Left cardiac atrium (tissue), 4 donors: ENCODE measurements at regions not wholly inside any gene's neighbourhood (a gene's known extent, or its start where the extent isn't known, plus 50 kb on each side); places are given as distances from the start of the nearest gene placed in this dataset.
A peak's percentile ranks its signal among the peaks of the same experiment; 100 is the strongest.
"Not testable (repeated sequence)": the region's sequence is repeated elsewhere in the genome, so short reads cannot be mapped to it uniquely, and the experiment has no call there.

ENCODE experiments used
- ATAC-seq, 2 donors: fragments of 200-7000 bp; cut with Tn5 transposase; one replicate each; pipeline ENCODE4 v1.9.1; 2020; ENCODE audit warnings: mild to moderate bottlenecking in 2 of 2, moderate library complexity in 2 of 2
- DNase-seq: peaks from one replicate; pipeline ENCODE4 v3.0.0-alpha.2; 2020
- intact Hi-C, 2 donors: fragments of 100-400 bp; cut with DNase I; formaldehyde crosslinking; loops; one replicate each; pipeline versions ENCODE4 v1.14.1 to v1.15.1; 2022 to 2023
- donor health status: DM: no; HTN: yes; CAD: no.
- donor health status: DM: no; HTN: yes; CAD: no; lungs with severe emphysema.
- donor health status: DM: yes; HTN: yes; CAD: no.
- donor health status: Dilated cardiomyopathy.

DNA sequence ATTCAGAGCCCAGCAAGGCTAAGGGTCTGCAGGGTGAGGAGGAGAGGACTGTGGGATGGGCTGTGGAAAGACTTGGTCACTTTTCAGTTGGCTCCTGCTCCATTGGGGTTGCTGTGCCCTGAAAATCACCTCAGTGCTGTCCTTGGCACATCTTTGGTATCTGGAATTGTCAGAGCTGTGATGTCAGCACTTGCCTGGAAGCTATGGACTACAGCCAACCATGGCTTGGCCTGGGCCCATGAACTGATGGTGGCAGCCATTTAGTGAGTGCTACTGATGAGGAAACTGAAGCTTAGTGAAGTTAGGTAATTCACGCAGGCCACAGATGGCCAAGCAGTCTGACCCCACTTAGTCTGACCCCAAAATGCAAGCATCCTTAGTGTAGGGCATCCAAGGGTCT lies 121.8 kb upstream of the SERPINE2 start:
- DNase-seq: peak; percentile 61
- intact Hi-C loops: loop anchor here in 1 of 2 donors (10.0 kb wide), 1 partner anchor 124 kb away; no protein-coding TSS in a partner anchor
- peak; percentile 35 to 81 for ATAC-seq

- DNase-seq (no peak), ATAC-seq (no peak)
- intact Hi-C loops: no loop called here
These were observed 120.4 kb upstream of the SERPINE2 start for GRCh38 chr2:224159345-224159928.

DNA sequence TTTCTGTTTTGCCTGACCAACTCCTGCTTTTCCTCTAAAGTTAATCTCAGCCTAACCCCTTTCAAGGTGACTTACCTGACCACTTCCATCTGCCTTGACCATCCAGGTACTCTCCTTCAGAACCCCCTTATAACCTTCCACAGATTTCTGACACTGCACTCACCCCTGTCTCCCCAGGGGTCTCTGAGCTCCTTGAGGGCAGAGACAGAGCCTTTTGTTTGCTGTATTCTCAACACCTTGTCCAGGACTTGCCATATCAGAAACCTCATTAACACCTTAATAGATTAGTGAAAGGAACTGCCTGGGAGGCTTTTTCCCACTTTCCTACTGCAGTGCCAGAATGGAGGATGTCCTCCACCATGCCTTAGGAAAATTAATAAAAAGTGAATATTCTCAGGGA lies 119.7 kb upstream of the SERPINE2 start:
- ATAC-seq (no peak), DNase-seq (no peak)
- intact Hi-C loops: no loop called here

GRCh38 chr2:224158061-224158460 lies 119.0 kb upstream of the SERPINE2 start:
- intact Hi-C loops: no loop called here
- DNase-seq (no peak), ATAC-seq (no peak)

DNA sequence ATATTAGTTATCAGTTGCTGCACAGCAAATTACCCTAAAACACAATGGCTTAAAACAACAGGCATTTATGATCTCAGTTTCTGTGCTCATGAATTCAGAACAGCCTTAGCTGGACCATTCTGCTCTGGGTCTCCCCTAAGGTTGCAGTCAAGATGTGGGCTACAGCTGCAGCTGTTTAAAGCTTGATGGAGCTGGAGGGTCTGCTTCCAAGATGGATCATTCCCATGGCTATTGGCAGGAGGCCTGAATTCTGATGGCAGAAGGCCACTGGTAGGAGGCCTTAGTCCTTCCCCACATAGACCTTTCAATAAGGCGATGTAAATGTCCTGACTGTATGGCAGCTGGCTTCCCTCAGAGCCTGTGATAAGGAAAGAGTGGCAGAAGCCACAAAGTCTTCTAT lies 118.6 kb upstream of the SERPINE2 start:
- ATAC-seq: peak in 1 of 2 donors; percentile 46
- DNase-seq: no peak
- intact Hi-C loops: no loop called here

- intact Hi-C loops: no loop called here
- DNase-seq: no peak
These were observed 117.3 kb upstream of the SERPINE2 start for GRCh38 chr2:224156436-224156835.

GRCh38 chr2:224155896-224156295 lies 116.8 kb upstream of the SERPINE2 start:
- ATAC-seq (no peak), DNase-seq (no peak)
- intact Hi-C loops: no loop called here

More at GRCh38 chr2:224156436-224156835, 117.3 kb upstream of the SERPINE2 start:
- ATAC-seq: no peak

DNA sequence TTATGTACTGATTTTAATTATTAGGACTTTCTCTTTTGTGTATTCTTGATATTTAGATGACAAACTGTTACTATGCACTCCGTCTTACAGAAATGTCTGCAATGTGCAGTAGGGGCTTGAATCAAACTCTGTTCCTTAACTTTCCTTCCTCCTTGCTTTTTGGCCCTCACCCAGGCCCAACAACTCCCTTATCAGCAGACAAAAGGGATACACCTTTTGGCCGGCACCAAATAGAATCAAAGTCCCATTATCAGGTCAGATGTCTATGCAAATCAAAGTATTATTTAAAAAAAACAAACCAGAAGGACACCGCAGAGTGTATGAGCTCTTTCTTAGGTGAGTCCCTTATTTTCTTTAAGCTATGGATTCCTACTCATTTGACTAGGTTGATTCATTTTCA lies 116.3 kb upstream of the SERPINE2 start:
- intact Hi-C loops: no loop called here
- ATAC-seq (no peak), DNase-seq (no peak)

DNA sequence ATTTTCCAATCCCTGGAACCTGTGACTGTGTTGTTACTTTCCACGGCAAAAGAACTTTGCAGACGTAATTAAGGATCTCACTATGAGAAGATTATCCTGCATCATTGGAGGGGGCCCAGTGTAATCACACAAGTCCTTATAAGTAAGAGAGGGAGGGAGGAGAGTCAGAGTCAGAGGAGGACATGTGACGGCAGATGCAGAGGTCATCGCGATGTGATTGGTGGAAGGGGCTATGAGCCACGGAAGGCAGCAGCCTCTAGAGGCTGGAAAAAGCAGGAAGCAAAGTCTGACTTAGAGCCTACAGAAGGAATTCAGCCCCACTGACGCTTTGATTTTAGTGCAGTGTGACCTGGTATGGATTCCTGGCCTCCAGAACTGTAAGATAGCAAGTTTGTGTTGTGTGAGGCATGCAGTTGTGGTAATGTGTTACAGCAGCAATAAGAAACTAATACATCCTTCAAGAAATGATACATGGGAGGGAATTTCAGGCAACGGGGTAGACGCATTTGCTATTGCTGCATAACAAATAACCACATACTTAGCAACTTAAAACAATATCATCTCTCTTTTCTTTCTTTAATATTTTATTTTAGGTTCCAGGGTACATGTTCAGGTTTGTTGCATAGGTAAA lies 112.7 kb upstream of the SERPINE2 start:
- no peak for DNase-seq
- intact Hi-C loops: no loop called here
- ATAC-seq: no peak

DNA sequence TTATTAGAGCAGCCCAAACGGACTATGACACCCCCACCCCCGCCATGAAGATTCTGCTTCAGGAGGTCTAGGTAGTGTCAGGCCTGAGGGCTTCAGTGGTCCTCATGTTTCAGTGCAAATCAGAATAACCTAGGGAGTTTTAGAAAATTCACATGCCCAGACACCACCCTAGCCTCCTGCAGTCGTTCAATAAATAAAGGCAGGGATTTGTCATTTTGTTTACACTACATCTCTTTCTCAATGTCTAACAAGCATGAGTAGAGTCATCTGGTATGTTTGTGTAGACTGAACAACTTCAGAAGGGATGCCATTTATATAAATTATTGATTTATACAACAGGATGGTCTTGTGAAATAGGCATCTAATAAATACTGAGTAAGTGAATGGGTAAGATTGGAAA lies 112.1 kb upstream of the SERPINE2 start:
- ATAC-seq (no peak), DNase-seq (no peak)
- intact Hi-C loops: no loop called here

- ATAC-seq, DNase-seq, intact Hi-C loops: not testable (repeated sequence)
These were observed 109.0 kb upstream of the SERPINE2 start for GRCh38 chr2:224148058-224148457.

DNA sequence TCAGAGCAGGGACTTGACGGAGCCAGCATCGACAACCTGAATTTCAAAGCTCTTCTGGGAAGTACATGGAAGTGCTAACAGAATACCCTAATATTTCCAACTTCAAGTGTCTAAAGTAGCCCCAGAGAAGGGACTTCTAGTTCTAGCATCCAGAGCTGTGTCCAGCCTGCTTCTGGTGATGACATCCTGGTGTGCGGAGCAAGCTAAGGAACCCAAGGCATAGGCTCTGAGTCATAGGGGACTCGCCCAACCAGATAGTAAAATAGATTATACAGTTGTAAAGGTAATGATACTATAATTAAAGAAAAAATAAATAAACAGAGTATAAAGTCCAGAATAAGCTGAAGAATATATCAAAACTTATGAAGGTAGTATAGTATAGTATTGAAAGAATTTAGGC lies 108.1 kb upstream of the SERPINE2 start:
- no peak for ATAC-seq
- DNase-seq: no peak
- intact Hi-C loops: no loop called here

DNA sequence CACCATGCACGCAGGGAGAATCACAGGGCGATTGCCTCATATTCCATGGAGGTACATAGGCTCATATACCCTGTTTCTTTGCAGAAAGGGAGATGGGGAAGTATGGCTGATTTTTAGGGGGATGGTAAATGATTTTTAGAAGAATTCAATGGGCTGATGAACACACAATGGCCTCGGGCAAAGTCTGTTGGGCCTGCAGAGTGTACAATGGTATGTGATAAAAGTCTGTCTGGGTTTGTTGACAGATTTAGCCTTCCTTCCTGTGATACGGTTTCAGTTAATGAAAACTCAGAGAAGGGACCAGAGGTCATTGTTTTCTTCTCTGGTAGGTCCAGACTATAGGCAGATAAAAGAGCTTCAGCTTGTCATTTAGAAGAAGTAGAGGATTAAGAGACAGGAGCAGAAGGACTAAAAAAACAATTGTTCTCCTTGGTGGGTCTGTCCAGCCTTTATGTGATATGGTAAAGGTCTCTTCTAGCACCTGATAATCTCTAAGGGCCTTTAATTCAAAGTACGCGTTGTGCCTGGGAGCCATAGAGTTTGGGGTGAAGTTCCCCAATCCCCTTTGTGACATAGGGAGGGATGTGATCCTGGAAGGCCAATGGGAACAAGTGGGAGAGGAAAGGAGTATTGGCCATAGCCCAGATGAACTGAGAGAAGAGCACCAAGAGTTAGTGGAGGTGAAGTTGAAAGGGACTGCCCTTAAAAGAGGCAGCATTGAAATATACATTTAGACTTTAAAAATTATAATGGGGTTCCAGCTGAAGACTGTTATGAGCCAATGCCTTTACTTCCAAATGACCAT lies 107.5 kb upstream of the SERPINE2 start:
- intact Hi-C loops: no loop called here
- no peak for DNase-seq
- ATAC-seq: no peak

DNA sequence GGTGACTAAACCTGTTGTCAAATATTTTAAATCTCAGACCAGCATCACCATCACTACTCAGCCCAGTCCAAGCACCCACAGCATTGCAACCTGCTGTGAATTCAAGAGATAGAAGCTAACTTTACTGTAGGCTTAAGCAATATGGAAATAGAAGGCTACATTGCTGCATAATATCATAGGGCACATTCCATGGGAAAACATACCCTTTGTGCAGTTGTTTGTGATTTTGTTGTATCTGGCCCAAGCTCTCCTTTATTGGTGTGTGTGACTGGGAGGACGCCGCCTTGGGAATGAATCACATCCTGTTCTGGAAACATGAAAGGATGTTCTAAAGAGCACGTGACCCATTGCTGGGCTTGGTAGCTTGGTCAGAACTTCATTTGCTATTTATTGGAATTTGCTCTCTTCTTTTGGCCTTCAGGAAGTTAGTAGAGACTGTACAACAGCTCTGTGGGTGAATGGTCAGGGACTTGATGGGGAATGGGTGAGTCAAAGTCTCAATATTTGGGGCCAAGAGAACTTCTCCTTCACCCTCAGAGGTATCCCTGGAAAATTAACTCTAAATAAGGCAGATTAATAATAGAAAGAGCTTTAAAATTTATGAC lies 106.8 kb upstream of the SERPINE2 start:
- peak; percentile 53 for DNase-seq
- intact Hi-C loops: no loop called here
- peak in 1 of 2 donors; percentile 81 for ATAC-seq

DNA sequence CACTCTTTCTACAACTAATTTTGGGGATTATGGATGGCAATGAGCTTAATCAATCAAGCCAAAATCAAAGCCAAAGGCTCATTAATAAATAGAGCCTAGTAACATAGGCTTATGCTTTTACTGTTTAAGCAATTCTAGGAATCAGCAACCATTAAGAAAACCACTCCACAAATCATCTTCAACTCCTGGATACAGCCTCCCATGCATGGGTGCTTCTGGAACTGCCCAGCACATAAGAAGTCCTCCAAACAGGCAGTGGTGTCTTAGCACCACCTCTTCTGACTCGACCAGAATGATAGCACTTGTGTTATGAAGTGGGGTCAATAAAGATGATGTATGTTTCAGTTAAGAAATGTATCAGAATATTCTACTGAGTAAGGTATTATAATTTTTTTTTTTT lies 104.4 kb upstream of the SERPINE2 start:
- intact Hi-C loops: no loop called here
- DNase-seq (no peak), ATAC-seq (no peak)

DNA sequence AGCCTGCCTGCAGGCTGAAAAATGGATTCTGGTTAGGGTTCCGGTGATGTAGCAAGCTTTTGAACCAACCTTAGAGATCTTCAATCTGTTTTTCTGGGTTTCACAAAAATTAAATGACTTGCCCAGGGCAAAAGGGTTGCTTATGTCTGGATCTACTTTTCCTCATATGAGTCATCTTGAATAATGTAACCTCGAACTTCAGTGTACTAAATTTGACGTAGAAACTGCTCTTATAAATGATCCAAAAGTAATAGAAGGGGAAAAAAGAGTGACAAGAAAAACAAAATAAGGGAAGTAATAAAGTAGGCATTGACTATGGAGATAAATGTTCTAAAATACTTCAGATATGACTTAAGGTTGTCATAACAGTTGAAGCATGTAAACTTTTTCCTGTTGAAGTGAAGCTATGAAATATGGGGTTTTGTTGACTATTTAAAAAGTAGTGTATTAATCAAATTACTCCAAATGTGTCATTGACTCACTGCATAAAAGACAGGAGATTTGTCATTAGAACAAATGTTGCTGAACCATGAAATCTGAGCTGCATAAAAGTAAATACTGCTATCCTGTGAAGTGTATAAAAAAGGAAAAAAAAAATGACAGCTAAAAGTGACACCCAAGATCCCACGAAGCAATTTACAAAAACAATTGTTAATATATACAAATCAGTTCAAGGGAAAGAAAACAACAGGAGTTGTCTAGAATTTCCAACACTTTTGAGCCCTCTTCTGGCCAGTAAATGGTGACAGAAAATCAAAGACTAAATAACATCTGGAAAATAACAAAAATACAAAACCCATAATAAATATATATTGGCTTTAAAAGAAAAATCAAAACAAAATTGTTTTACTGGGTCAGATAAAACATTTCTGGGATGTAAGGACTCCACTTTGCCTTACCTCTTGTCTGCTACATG lies 103.6 kb upstream of the SERPINE2 start:
- ATAC-seq (peak in 1 of 2 donors; percentile 68), DNase-seq (no peak)
- intact Hi-C loops: no loop called here

DNA sequence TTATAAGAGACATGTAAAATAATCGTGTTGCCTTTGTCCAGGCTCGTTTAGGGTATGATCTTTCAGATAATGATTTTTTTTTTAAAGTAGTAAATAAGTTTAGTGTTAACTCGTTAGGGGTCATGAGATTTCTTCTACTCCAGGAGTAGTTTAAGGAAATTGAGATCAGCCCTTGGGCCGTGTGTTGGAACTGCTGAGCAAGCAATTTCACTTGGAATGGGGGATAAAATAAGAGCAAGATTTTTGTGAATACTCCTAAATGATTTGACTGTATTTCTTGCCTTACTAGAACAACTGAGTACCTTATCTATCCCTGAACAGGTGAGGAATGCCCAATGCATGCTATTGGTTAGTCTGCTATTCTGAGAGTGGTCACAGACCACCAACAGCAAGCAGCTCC lies 102.2 kb upstream of the SERPINE2 start:
- ATAC-seq: no peak
- intact Hi-C loops: no loop called here

DNA sequence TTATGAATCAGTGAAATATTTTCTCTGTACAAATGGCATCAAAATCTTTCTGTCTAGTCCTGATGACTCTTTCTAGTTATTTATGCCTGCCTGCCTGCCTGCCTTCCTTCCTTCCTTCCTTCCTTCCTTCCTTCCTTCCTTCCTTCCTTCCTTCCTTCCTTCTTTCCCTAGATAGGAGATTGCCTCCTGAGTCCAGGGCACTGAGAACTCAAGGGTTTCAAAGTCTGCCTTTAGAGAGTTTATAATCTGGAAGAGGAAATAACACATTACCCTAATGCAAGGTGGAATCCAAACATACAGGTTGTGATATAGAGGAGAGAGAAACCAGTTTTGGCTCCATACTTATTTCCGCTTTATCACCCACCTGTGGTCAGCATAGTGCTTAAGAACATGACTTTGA lies 98.1 kb upstream of the SERPINE2 start:
- intact Hi-C loops: no loop called here
- ATAC-seq: no peak
- DNase-seq: no peak

More for the DNA sequence above, 102.2 kb upstream of the SERPINE2 start:
- no peak for DNase-seq

GRCh38 chr2:224136396-224136795 lies 97.3 kb upstream of the SERPINE2 start:
- intact Hi-C loops: no loop called here
- no peak for DNase-seq
- no peak for ATAC-seq
